Keratinocyte (primary cell): ENCODE measurements at regions not wholly inside any gene's neighbourhood (a gene's known extent, or its start where the extent isn't known, plus 50 kb on each side); places are given as distances from the start of the nearest gene placed in this dataset.

ENCODE experiments used
- DNase-seq: peaks from one replicate; pipeline ENCODE4 v3.0.0-alpha.2; 2011; ENCODE audit warnings: low read depth, missing footprints, low spot score
- FAIRE-seq: peaks from 2 replicates; lab custom pipeline; 2011; peaks lifted over from hg19 to GRCh38; lab: Jason Lieb, UNC
- H2AFZ ChIP-seq: 2 replicates; pipeline ENCODE4 v1.6.0; 2012; ENCODE audit warnings: low read length, control low read depth, inconsistent platforms; ENCODE audit not compliant: control insufficient read depth
- H3K27ac ChIP-seq: 2 replicates; pipeline ENCODE4 v1.5.1; 2011; ENCODE audit warnings: low read length; ENCODE audit not compliant: control insufficient read depth, insufficient read depth
- H3K27me3 ChIP-seq: 3 replicates; pipeline ENCODE4 v1.6.0; 2011; ENCODE audit warnings: low read length; ENCODE audit not compliant: control insufficient read depth, insufficient read depth; ENCODE audit errors: extremely low read depth
- H3K36me3 ChIP-seq, 2 experiments: 2 replicates in 1 of 2; 3 replicates in 1 of 2; pipeline ENCODE4 v1.5.1; 2011; ENCODE audit warnings: low read length in 2 of 2, mild to moderate bottlenecking in 1 of 2; ENCODE audit not compliant: control insufficient read depth in 2 of 2, insufficient read depth in 2 of 2; ENCODE audit errors: extremely low read depth in 1 of 2
- H3K4me1 ChIP-seq: 3 replicates; pipeline ENCODE4 v1.5.1; 2011; ENCODE audit warnings: low read length; ENCODE audit not compliant: control insufficient read depth, insufficient read depth; ENCODE audit errors: extremely low read depth
- H3K4me2 ChIP-seq: 3 replicates; pipeline ENCODE4 v1.6.0; 2011; ENCODE audit warnings: low read depth, low read length; ENCODE audit not compliant: control insufficient read depth, insufficient read depth; ENCODE audit errors: extremely low read depth
- H3K4me3 ChIP-seq, 3 experiments: fragments of 200-600 bp in 1 of 3; sonication (generic) in 1 of 3; 2 replicates in 2 of 3; 3 replicates in 1 of 3; pipeline ENCODE4 v1.5.1; 2011 to 2016; ENCODE audit warnings: low read length in 3 of 3, mild to moderate bottlenecking in 3 of 3, control low read depth in 2 of 3, inconsistent platforms in 1 of 3, low read depth in 1 of 3, mixed read lengths in 1 of 3, mixed run types in 1 of 3, moderate library complexity in 1 of 3; ENCODE audit not compliant: control insufficient read depth in 2 of 3, insufficient read depth in 2 of 3; ENCODE audit errors: extremely low read depth in 1 of 3
- H3K79me2 ChIP-seq: 2 replicates; pipeline ENCODE4 v1.6.0; 2012; ENCODE audit warnings: low read length; ENCODE audit not compliant: control insufficient read depth, insufficient read depth
- H3K9ac ChIP-seq: 3 replicates; pipeline ENCODE4 v1.6.0; 2011; ENCODE audit warnings: low read length; ENCODE audit not compliant: control insufficient read depth, insufficient read depth; ENCODE audit errors: extremely low read depth
- H3K9me1 ChIP-seq: 3 replicates; pipeline ENCODE4 v1.6.0; 2011; ENCODE audit warnings: low read length; ENCODE audit not compliant: control insufficient read depth, insufficient read depth; ENCODE audit errors: extremely low read depth
- H3K9me3 ChIP-seq: 2 replicates; pipeline ENCODE4 v1.5.1; 2012; ENCODE audit warnings: low read depth, low read length; ENCODE audit not compliant: control insufficient read depth
- H4K20me1 ChIP-seq: 3 replicates; pipeline ENCODE4 v1.6.0; 2011; ENCODE audit warnings: low read length; ENCODE audit not compliant: control insufficient read depth, insufficient read depth; ENCODE audit errors: extremely low read depth
- CTCF ChIP-seq, 3 experiments: IDR thresholded peaks in 1 of 3; conservative IDR thresholded peaks in 1 of 3; optimal IDR thresholded peaks in 1 of 3; 2 replicates in 2 of 3; 3 replicates in 1 of 3; pipeline versions ENCODE3 to v1.5.1; 2011; ENCODE audit warnings: low read length in 3 of 3, mild to moderate bottlenecking in 3 of 3, moderate library complexity in 2 of 3, control low read depth in 1 of 3, inconsistent platforms in 1 of 3; ENCODE audit not compliant: insufficient read depth in 2 of 3; ENCODE audit errors: extremely low read depth in 1 of 3
- EZH2 ChIP-seq: IDR thresholded peaks from one replicate; pipeline ENCODE4 v1.6.1; 2012; ENCODE audit warnings: inconsistent platforms, mild to moderate bottlenecking, low read length, moderate library complexity
- dilution Hi-C: fragments of 300-500 bp; cut with MboI; formaldehyde crosslinking; loops from one replicate; pipeline ENCODE4 v1.7.0; 2020; ENCODE audit warnings: low sequenced_read_pairs; ENCODE audit not compliant: extremely low pct_ligation_motif_present

- TF ChIP-seq CTCF (optimal IDR thresholded peaks at IDR 0.05 in 1 of 3, IDR thresholded peaks at IDR 0.05 in 1 of 3, conservative IDR thresholded peaks at IDR 0.05 in 1 of 3; ENCODE audit: extremely low read depth in 1 of 3, insufficient read depth in 2 of 3, low read length in 3 of 3): no peak
- TF ChIP-seq EZH2: no peak
These were observed 306.1 kb upstream of the KLHL29 start for GRCh38 chr2:23078784-23079434.

GRCh38 chr2:23083966-23084365, 301.0 kb upstream of the KLHL29 start:
- Histone ChIP-seq H4K20me1 (no peaks in the 10 kb centered on the region), H3K9me3 (no peaks in the 10 kb centered on the region), H2AFZ (no peak overlapping the region), H3K36me3 (no peaks in the 10 kb centered on the region), H3K79me2 (no peaks in the 10 kb centered on the region), H3K4me3 (no peak overlapping the region), H3K27me3 (no peaks in the 10 kb centered on the region), H3K9ac (no peak overlapping the region), H3K9me1 (no peaks in the 10 kb centered on the region), H3K27ac (no peak overlapping the region), H3K4me1 (no peaks in the 10 kb centered on the region), H3K4me2 (no peak overlapping the region)
- no peak for FAIRE-seq
- dilution Hi-C loops: no loop called here
- TF ChIP-seq CTCF (optimal IDR thresholded peaks at IDR 0.05 in 1 of 3, IDR thresholded peaks at IDR 0.05 in 1 of 3, conservative IDR thresholded peaks at IDR 0.05 in 1 of 3; ENCODE audit: extremely low read depth in 1 of 3, insufficient read depth in 2 of 3, low read length in 3 of 3) (no peak), EZH2 (no peak)
- DNase-seq: no peak

More at GRCh38 chr2:23078784-23079434, 306.1 kb upstream of the KLHL29 start:
- no peak overlapping the region for H2AFZ ChIP-seq
- H3K4me2 ChIP-seq: no peak overlapping the region
- H3K36me3 ChIP-seq: no peaks in the 10 kb centered on the region
- no peaks in the 10 kb centered on the region for H3K27me3 ChIP-seq
- H3K27ac ChIP-seq: no peak overlapping the region
- FAIRE-seq (no peak), DNase-seq (no peak)
- no peaks in the 10 kb centered on the region for H4K20me1 ChIP-seq
- H3K4me3 ChIP-seq: no peak overlapping the region
- no peaks in the 10 kb centered on the region for H3K4me1 ChIP-seq
- H3K9ac ChIP-seq: no peak overlapping the region
- dilution Hi-C loops: no loop called here
- H3K79me2 ChIP-seq: no peaks in the 10 kb centered on the region
- H3K9me3 ChIP-seq: no peaks in the 10 kb centered on the region
- H3K9me1 ChIP-seq: no peaks in the 10 kb centered on the region
